Retinal pigment epithelial cell (primary cell): ENCODE measurements at regions not wholly inside any gene's neighbourhood (a gene's known extent, or its start where the extent isn't known, plus 50 kb on each side); places are given as distances from the start of the nearest gene placed in this dataset.

Experiments used
- DNase-seq: peaks from one replicate; pipeline ENCODE4 v3.0.0-alpha.2; 2010; ENCODE audit warnings: low read depth
- H3K4me3 ChIP-seq: 2 replicates; pipeline ENCODE4 v1.5.1; 2011; ENCODE audit warnings: mild to moderate bottlenecking, low read length, control low read depth, moderate library complexity
- TF ChIP-seq, protein P1 (sequence below): conservative IDR thresholded peaks from 2 replicates; pipeline ENCODE4 v1.5.1; 2011; ENCODE audit warnings: low read depth, low read length, control low read depth, inconsistent platforms

DNA sequence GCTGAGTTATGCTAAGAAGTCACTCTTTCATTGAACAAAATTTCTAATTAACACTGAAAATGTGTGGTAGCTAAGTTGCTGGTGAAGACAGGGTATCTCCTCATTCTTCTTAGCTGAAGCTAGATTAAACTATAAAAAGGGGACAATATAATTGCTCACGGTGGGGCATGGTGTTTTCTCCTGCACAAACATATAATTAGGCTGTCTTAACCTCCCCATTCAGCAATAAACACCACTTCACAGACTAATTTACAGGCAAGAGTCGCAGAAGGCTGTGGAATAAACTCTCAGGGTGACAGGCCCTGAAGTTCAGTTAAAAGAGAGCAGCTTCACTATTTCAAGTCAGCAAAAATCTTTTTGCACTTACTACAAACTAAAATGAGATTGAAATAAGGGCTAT, 338.9 kb upstream of the NT5E start:
- TF ChIP-seq, protein P1, sequence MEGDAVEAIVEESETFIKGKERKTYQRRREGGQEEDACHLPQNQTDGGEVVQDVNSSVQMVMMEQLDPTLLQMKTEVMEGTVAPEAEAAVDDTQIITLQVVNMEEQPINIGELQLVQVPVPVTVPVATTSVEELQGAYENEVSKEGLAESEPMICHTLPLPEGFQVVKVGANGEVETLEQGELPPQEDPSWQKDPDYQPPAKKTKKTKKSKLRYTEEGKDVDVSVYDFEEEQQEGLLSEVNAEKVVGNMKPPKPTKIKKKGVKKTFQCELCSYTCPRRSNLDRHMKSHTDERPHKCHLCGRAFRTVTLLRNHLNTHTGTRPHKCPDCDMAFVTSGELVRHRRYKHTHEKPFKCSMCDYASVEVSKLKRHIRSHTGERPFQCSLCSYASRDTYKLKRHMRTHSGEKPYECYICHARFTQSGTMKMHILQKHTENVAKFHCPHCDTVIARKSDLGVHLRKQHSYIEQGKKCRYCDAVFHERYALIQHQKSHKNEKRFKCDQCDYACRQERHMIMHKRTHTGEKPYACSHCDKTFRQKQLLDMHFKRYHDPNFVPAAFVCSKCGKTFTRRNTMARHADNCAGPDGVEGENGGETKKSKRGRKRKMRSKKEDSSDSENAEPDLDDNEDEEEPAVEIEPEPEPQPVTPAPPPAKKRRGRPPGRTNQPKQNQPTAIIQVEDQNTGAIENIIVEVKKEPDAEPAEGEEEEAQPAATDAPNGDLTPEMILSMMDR: no peak
- no peak overlapping the region for H3K4me3 ChIP-seq
- no peak for DNase-seq

DNA sequence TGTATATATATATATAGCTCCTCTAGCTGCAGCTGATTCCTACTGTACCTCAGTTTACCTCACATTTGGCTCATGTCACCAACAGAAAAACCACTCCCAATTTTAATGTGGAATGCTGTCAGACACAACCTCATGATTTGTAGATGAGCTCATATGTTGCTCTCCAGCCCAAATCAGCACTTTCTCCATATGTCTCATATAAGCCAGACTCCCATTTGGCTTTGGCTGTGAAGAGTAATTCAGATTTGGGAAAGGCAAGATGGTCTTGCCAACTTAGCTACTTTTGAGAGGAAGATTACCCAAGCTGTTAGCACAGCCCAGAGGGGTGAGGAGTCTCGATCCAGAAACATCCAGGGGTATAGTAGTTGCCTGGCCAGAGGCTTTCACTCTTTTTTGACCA, 342.2 kb upstream of the NT5E start:
- TF ChIP-seq, protein P1: no peak
- no peak for DNase-seq
- no peak overlapping the region for H3K4me3 ChIP-seq

DNA sequence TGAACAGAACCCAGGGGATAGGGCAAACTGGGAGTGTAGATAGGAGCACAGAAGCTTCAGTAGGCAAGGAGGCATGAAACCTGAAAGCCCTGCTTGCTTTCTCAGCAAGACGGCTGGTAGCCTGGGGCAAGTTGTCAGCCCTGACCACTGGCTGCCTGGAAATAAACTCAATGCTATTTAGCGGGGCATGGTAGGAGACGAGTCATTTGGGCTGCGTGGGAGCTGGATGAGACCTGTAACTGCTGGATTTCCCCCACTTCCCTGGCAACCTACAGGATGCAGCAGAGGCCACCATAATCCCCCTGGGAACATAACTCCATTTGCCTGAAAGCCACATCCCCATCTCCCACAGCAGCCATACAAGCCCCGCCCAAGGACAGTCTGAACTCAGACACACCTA, 332.6 kb upstream of the TBX18 start:
- TF ChIP-seq, protein P1: no peak
- no peak for DNase-seq

DNA sequence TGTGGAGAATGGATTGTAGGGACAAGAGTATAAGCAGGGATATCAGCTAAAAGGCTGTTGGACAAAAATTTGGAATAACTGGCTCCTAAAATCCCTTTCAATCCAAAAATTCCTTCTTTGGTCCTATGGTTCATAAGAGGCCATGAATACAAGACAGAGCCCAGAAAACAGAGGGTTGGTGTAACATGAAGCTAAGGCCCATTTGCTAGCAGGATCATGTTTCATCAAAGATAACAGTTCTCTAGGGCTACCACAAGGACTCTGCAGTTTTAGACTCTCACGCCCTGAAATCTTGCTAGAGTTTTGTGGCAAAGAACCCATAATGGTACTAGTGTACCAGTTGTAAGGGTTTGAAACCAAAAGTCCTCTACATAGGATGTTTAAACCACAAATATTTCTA, 327.8 kb upstream of the TBX18 start:
- no peak for DNase-seq
- H3K4me3 ChIP-seq: no peak overlapping the region
- TF ChIP-seq, protein P1: no peak

More for the DNA sequence above, 332.6 kb upstream of the TBX18 start:
- no peak overlapping the region for H3K4me3 ChIP-seq

- TF ChIP-seq, protein P1: no peak
- no peak overlapping the region for H3K4me3 ChIP-seq
- DNase-seq: no peak
Observed at GRCh38 chr6:85089255-85089654, 324.9 kb upstream of the TBX18 start.

DNA sequence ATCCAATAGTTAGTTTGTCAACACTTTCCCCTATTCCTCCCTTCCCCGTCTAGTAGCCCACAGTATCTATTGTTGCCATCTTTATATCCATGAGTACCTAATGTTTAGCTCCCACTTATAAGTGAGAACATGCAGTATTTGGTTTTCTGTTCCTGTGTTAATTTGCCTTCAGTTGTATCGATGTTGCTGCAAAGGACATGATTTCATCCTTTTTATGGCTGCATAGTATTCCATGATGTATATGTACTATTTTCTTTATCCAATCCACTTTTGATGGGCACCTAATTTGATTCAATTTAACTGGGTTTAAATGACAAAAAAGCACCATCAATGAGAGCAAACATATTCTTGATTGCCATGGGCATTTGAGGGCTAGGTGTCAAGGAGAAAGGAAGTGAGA, 321.5 kb upstream of the TBX18 start:
- H3K4me3 ChIP-seq: no peak overlapping the region
- no peak for DNase-seq
- TF ChIP-seq, protein P1: no peak

DNA sequence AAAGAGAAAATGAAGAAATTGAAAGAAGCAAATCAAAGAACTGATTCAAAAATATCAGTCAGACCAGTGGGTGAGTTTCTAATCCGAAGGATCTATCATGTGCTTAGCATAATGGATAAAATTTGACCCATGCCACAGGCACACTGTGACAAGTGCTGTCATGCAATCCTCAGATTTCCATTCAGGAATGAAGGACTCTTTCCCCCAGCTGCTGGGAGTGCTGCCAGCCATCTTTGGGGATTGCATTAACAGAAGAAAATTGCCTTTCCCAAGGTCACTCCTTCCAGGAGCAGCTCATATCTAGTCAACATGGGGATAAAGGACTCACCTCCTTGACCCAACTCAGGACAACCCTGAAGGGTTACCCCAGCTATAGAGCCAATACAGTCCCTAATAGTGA, 316.7 kb upstream of the TBX18 start:
- TF ChIP-seq, protein P1: no peak

More for the DNA sequence above, 316.7 kb upstream of the TBX18 start:
- H3K4me3 ChIP-seq: no peak overlapping the region
- DNase-seq: no peak
